GM21576 (cell line): ENCODE measurements at regions not wholly inside any gene's neighbourhood (a gene's known extent, or its start where the extent isn't known, plus 50 kb on each side); places are given as distances from the start of the nearest gene placed in this dataset.
A peak's percentile ranks its signal among the peaks of the same experiment; 100 is the strongest.
"Not testable (repeated sequence)": the region's sequence is repeated elsewhere in the genome, so short reads cannot be mapped to it uniquely, and the experiment has no call there.

Experiments used
- ATAC-seq: cut with Tn5 transposase; IDR thresholded peaks from one replicate; pipeline ENCODE4 v1.9.1; 2021; ENCODE audit warnings: mild to moderate bottlenecking, moderate library complexity; ENCODE audit not compliant: unreplicated experiment

- ATAC-seq: no peak
Observed at GRCh38 chr1:199553104-199553503, 474.4 kb upstream of the NR5A2 start.

- no peak for ATAC-seq
Observed at GRCh38 chr1:199561334-199561733, 466.2 kb upstream of the NR5A2 start.

- no peak for ATAC-seq
Observed at GRCh38 chr1:199573047-199573446, 454.5 kb upstream of the NR5A2 start.

- ATAC-seq: no peak
Observed at GRCh38 chr1:199574950-199575349, 452.6 kb upstream of the NR5A2 start.

- ATAC-seq: no peak
Observed at GRCh38 chr1:199580300-199580699, 447.2 kb upstream of the NR5A2 start.

- ATAC-seq: no peak
Observed at GRCh38 chr1:199585392-199585791, 442.1 kb upstream of the NR5A2 start.

- ATAC-seq: peak; percentile 97
Observed at GRCh38 chr1:199590708-199591107, 436.8 kb upstream of the NR5A2 start.

GRCh38 chr1:199591468-199591867 lies 436.0 kb upstream of the NR5A2 start:
- no peak for ATAC-seq

GRCh38 chr1:199593475-199593874 lies 434.0 kb upstream of the NR5A2 start:
- ATAC-seq: no peak

- ATAC-seq: not testable (repeated sequence)
Observed at GRCh38 chr1:199596448-199596847, 431.1 kb upstream of the NR5A2 start.

- ATAC-seq: no peak
Observed at GRCh38 chr1:199597152-199597551, 430.4 kb upstream of the NR5A2 start.

GRCh38 chr1:199608414-199608813 lies 419.1 kb upstream of the NR5A2 start:
- no peak for ATAC-seq

GRCh38 chr1:199612976-199613774 lies 414.3 kb upstream of the NR5A2 start:
- peak; percentile 60 for ATAC-seq

- no peak for ATAC-seq
Observed at GRCh38 chr1:199616947-199617346, 410.6 kb upstream of the NR5A2 start.

- ATAC-seq: no peak
Observed at GRCh38 chr1:199619223-199619622, 408.3 kb upstream of the NR5A2 start.

- ATAC-seq: not testable (repeated sequence)
Observed at GRCh38 chr1:199626228-199626627, 401.3 kb upstream of the NR5A2 start.

GRCh38 chr1:199629624-199630023 lies 397.9 kb upstream of the NR5A2 start:
- ATAC-seq: no peak

GRCh38 chr1:199639453-199639852 lies 388.1 kb upstream of the NR5A2 start:
- no peak for ATAC-seq

- ATAC-seq: no peak
Observed at GRCh38 chr1:199641531-199641930, 386.0 kb upstream of the NR5A2 start.

GRCh38 chr1:199644912-199645311 lies 382.6 kb upstream of the NR5A2 start:
- no peak for ATAC-seq

GRCh38 chr1:199646761-199647160 lies 380.7 kb upstream of the NR5A2 start:
- ATAC-seq: no peak

- ATAC-seq: no peak
Observed at GRCh38 chr1:199657449-199657848, 370.1 kb upstream of the NR5A2 start.

GRCh38 chr1:199660071-199660470 lies 367.4 kb upstream of the NR5A2 start:
- ATAC-seq: no peak
